ENCODE measurements at regions not wholly inside any gene's neighbourhood (a gene's known extent, or its start where the extent isn't known, plus 50 kb on each side); places are given as distances from the start of the nearest gene placed in this dataset.

DNA sequence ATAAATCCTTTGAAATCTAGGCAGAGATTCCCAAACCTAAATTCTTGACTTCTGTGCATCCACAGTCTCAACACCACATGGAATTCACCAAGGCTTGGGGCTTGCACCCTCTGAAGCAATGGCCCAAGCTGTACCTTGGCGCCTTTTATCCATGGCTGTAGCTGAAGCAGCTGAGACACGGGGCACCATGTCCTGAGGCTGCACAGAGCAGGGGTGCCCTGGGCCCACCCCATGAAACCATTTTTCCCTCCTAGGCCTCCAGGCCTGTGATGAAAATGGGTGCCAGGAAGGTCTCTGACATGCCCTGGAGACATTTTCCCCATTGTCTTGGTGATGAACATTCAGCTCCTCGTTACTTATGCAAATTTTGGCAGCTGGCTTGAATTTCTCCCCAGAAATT is 158.6 kb upstream of the NUDT12 start:
- TF ChIP-seq SIN3A (IDR thresholded peaks at IDR 0.05; ENCODE audit: borderline replicate concordance, insufficient read depth, low read length) (no peak), POLR2AphosphoS5 (IDR thresholded peaks at IDR 0.05; ENCODE audit: low read depth, low read length) (no peak)

Data from PFSK-1 (cell line).